Hepatic stellate cell (primary cell): ENCODE measurements at regions not wholly inside any gene's neighbourhood (a gene's known extent, or its start where the extent isn't known, plus 50 kb on each side); places are given as distances from the start of the nearest gene placed in this dataset.
"Not testable (repeated sequence)": the region's sequence is repeated elsewhere in the genome, so short reads cannot be mapped to it uniquely, and the experiment has no call there.

ENCODE experiments used
- DNase-seq: peaks from one replicate; pipeline ENCODE4 v3.0.0; 2011; ENCODE audit warnings: low spot score

GRCh38 chr10:76657337-76658012 is 980.1 kb downstream of the KCNMA1 start:
- DNase-seq: no peak

GRCh38 chr10:76651154-76651553 is 986.5 kb downstream of the KCNMA1 start:
- no peak for DNase-seq

- peak; percentile 4 for DNase-seq
These were observed 987.9 kb downstream of the KCNMA1 start for GRCh38 chr10:76649723-76650127.

GRCh38 chr10:76649254-76649653 is 988.4 kb downstream of the KCNMA1 start:
- no peak for DNase-seq

GRCh38 chr10:76647301-76647700 is 990.3 kb downstream of the KCNMA1 start:
- DNase-seq: no peak

- DNase-seq: no peak
These were observed 992.3 kb downstream of the KCNMA1 start for GRCh38 chr10:76645341-76645740.

GRCh38 chr10:76644476-76644875 is 993.1 kb downstream of the KCNMA1 start:
- DNase-seq: no peak

- no peak for DNase-seq
These were observed 994.1 kb downstream of the KCNMA1 start for GRCh38 chr10:76643511-76643911.

- DNase-seq: no peak
These were observed 995.2 kb downstream of the KCNMA1 start for GRCh38 chr10:76642358-76642757.

- DNase-seq: no peak
These were observed 996.4 kb downstream of the KCNMA1 start for GRCh38 chr10:76641215-76641614.

- DNase-seq: no peak
These were observed 996.8 kb downstream of the KCNMA1 start for GRCh38 chr10:76640806-76641205.

- no peak for DNase-seq
These were observed 1004.9 kb downstream of the KCNMA1 start for GRCh38 chr10:76632767-76633051.

GRCh38 chr10:76631884-76632766 is 1005.5 kb downstream of the KCNMA1 start:
- no peak for DNase-seq

- DNase-seq: no peak
These were observed 1006.5 kb downstream of the KCNMA1 start for GRCh38 chr10:76631036-76631670.

- no peak for DNase-seq
These were observed 1008.8 kb downstream of the KCNMA1 start for GRCh38 chr10:76628801-76629200.

GRCh38 chr10:76626386-76626785 is 1011.2 kb downstream of the KCNMA1 start:
- DNase-seq: no peak

GRCh38 chr10:76624470-76624869 is 1013.1 kb downstream of the KCNMA1 start:
- no peak for DNase-seq

- no peak for DNase-seq
These were observed 1015.6 kb downstream of the KCNMA1 start for GRCh38 chr10:76621886-76622620.

GRCh38 chr10:76618641-76619040 is 1019.0 kb downstream of the KCNMA1 start:
- no peak for DNase-seq

- no peak for DNase-seq
These were observed 1019.4 kb downstream of the KCNMA1 start for GRCh38 chr10:76618171-76618570.

- not testable (repeated sequence) for DNase-seq
These were observed 1020.9 kb downstream of the KCNMA1 start for GRCh38 chr10:76616666-76617065.

GRCh38 chr10:76615049-76615448 is 1022.6 kb downstream of the KCNMA1 start:
- no peak for DNase-seq
